CD4-positive, alpha-beta memory T cell (primary cell): ENCODE measurements at regions not wholly inside any gene's neighbourhood (a gene's known extent, or its start where the extent isn't known, plus 50 kb on each side); places are given as distances from the start of the nearest gene placed in this dataset.
"Not testable (repeated sequence)": the region's sequence is repeated elsewhere in the genome, so short reads cannot be mapped to it uniquely, and the experiment has no call there.

Experiments
- CTCF ChIA-PET: fragments of 350-600 bp; sonication (Branson Sonifier 250); formaldehyde crosslinking; loops from one replicate; lab custom pipeline; 2021; ENCODE audit warnings: inconsistent platforms; ENCODE audit not compliant: partially characterized antibody; lab: Charles Lee
- POLR2A ChIA-PET: fragments of 350-600 bp; sonication (Branson Sonifier 250); formaldehyde crosslinking; loops from one replicate; lab custom pipeline; 2021; ENCODE audit not compliant: partially characterized antibody; lab: Charles Lee
- DNase-seq, 5 donors: peaks; one replicate each; pipeline versions ENCODE4 v3.0.0 to v3.0.0-alpha.2; 2020 to 2022; ENCODE audit warnings: mixed read lengths in 1 of 5
- H3K27ac ChIP-seq: one replicate; pipeline ENCODE4 v1.7.0; 2013; ENCODE audit warnings: low read depth, low read length
- H3K27me3 ChIP-seq: 2 replicates; pipeline ENCODE4 v1.7.0; 2013; ENCODE audit warnings: mild to moderate bottlenecking, low read length, moderate library complexity; ENCODE audit not compliant: insufficient read depth
- H3K36me3 ChIP-seq: 2 replicates; pipeline ENCODE4 v1.7.0; 2013; ENCODE audit warnings: mild to moderate bottlenecking, low read length, moderate library complexity; ENCODE audit not compliant: insufficient read depth
- H3K4me1 ChIP-seq: 2 replicates; pipeline ENCODE4 v1.7.0; 2013; ENCODE audit warnings: mild to moderate bottlenecking, low read length, moderate library complexity; ENCODE audit not compliant: insufficient read depth
- H3K4me3 ChIP-seq, 2 donors: one replicate each; pipeline ENCODE4 v1.7.0; 2013; ENCODE audit warnings: low read length in 2 of 2, mild to moderate bottlenecking in 1 of 2
- H3K9me3 ChIP-seq, 2 donors: one replicate each; pipeline ENCODE4 v1.7.0; 2013; ENCODE audit warnings: low read length in 2 of 2, control low read depth in 1 of 2; ENCODE audit not compliant: control insufficient read depth in 1 of 2
- H3K27ac Mint-ChIP-seq, 7 donors: one replicate each; pipeline ENCODE4 v1.8.0; 2020 to 2021; ENCODE audit warnings: mixed read lengths in 7 of 7, mild to moderate bottlenecking in 6 of 7, inconsistent platforms in 3 of 7, moderate library complexity in 3 of 7
- H3K27me3 Mint-ChIP-seq, 2 donors: one replicate each; pipeline ENCODE4 v1.8.0; 2020 to 2021; ENCODE audit warnings: mixed read lengths in 2 of 2
- H3K36me3 Mint-ChIP-seq, 2 donors: one replicate each; pipeline ENCODE4 v1.8.0; 2020 to 2021; ENCODE audit warnings: mixed read lengths in 2 of 2, inconsistent platforms in 1 of 2, mild to moderate bottlenecking in 1 of 2
- H3K4me1 Mint-ChIP-seq, 4 donors: one replicate each; pipeline ENCODE4 v1.8.0; 2020 to 2021; ENCODE audit warnings: mixed read lengths in 4 of 4, mild to moderate bottlenecking in 1 of 4
- H3K4me3 Mint-ChIP-seq, 8 donors: one replicate each; pipeline ENCODE4 v1.8.0; 2020 to 2021; ENCODE audit warnings: mixed read lengths in 8 of 8, mild to moderate bottlenecking in 7 of 8, moderate library complexity in 6 of 8, inconsistent platforms in 3 of 8
- H3K9me3 Mint-ChIP-seq, 8 donors: one replicate each; pipeline ENCODE4 v1.8.0; 2020 to 2021; ENCODE audit warnings: mixed read lengths in 8 of 8, mild to moderate bottlenecking in 5 of 8, inconsistent platforms in 3 of 8, moderate library complexity in 1 of 8
- intact Hi-C: fragments of 100-400 bp; cut with micrococcal nuclease; formaldehyde crosslinking; loops from one replicate; pipeline ENCODE4 v1.15.1; 2023

- POLR2A ChIA-PET: no interaction called here
- CTCF ChIA-PET: no interaction called here
- Histone ChIP-seq H3K27me3 (no peaks in the 10 kb centered on the region), H3K4me1 (no peaks in the 10 kb centered on the region), H3K9me3 (no peaks in the 10 kb centered on the region), H3K4me3 (no peak overlapping the region), H3K27ac (no peak overlapping the region), H3K36me3 (no peaks in the 10 kb centered on the region)
- no peak for DNase-seq
- no peaks in the 10 kb centered on the region for H3K4me1 Mint-ChIP-seq
- intact Hi-C loops: no loop called here
- peaks cover 1 to 14% of the 10 kb centered on the region in 2 donors for H3K27me3 Mint-ChIP-seq
- no peak overlapping the region for H3K4me3 Mint-ChIP-seq
- H3K9me3 Mint-ChIP-seq: peaks cover 0 to 2% (median 0%) of the 10 kb centered on the region in 8 donors
- no peaks in the 10 kb centered on the region for H3K36me3 Mint-ChIP-seq
- no peak overlapping the region for H3K27ac Mint-ChIP-seq
Observed at GRCh38 chr9:135403733-135404450, 75.7 kb upstream of the PPP1R26 start.

- Histone ChIP-seq H3K27me3 (no peaks in the 10 kb centered on the region), H3K36me3 (no peaks in the 10 kb centered on the region), H3K4me1 (no peaks in the 10 kb centered on the region), H3K9me3 (no peaks in the 10 kb centered on the region), H3K4me3 (no peak overlapping the region), H3K27ac (no peak overlapping the region)
- Mint-ChIP-seq H3K9me3 (peaks cover 0 to 2% (median 0%) of the 10 kb centered on the region in 8 donors), H3K27ac (no peak overlapping the region), H3K36me3 (no peaks in the 10 kb centered on the region), H3K27me3 (peaks cover 1 to 14% of the 10 kb centered on the region in 2 donors), H3K4me1 (no peaks in the 10 kb centered on the region), H3K4me3 (no peak overlapping the region)
- DNase-seq: no peak
- intact Hi-C loops: no loop called here
- CTCF ChIA-PET: no interaction called here
- POLR2A ChIA-PET: no interaction called here
Observed at GRCh38 chr9:135404451-135405144, 75.0 kb upstream of the PPP1R26 start.

GRCh38 chr9:135405145-135405464 is 74.5 kb upstream of the PPP1R26 start:
- H3K4me3 ChIP-seq, H3K27ac ChIP-seq, H3K27ac Mint-ChIP-seq, H3K36me3 Mint-ChIP-seq, H3K4me3 Mint-ChIP-seq, H3K4me1 ChIP-seq, H3K4me1 Mint-ChIP-seq, intact Hi-C loops, DNase-seq, H3K9me3 Mint-ChIP-seq, H3K27me3 ChIP-seq, H3K36me3 ChIP-seq, H3K9me3 ChIP-seq, CTCF ChIA-PET, POLR2A ChIA-PET: not testable (repeated sequence)
- H3K27me3 Mint-ChIP-seq: peaks cover 3 to 14% of the 10 kb centered on the region in 2 donors

- Histone ChIP-seq H3K9me3 (no peaks in the 10 kb centered on the region), H3K36me3 (no peaks in the 10 kb centered on the region), H3K4me1 (no peaks in the 10 kb centered on the region), H3K27ac (no peak overlapping the region), H3K27me3 (no peaks in the 10 kb centered on the region), H3K4me3 (no peak overlapping the region)
- CTCF ChIA-PET: no interaction called here
- no peak for DNase-seq
- Mint-ChIP-seq H3K4me3 (no peak overlapping the region), H3K27me3 (peaks cover 2 to 11% of the 10 kb centered on the region in 2 donors), H3K36me3 (no peaks in the 10 kb centered on the region), H3K4me1 (no peaks in the 10 kb centered on the region), H3K27ac (no peak overlapping the region), H3K9me3 (peaks cover 0 to 2% (median 0%) of the 10 kb centered on the region in 8 donors)
- POLR2A ChIA-PET: no interaction called here
- intact Hi-C loops: no loop called here
Observed at GRCh38 chr9:135408476-135409254, 70.9 kb upstream of the PPP1R26 start.

- no peak overlapping the region for H3K27ac Mint-ChIP-seq
- no peak for DNase-seq
- Histone ChIP-seq H3K36me3 (no peaks in the 10 kb centered on the region), H3K27me3 (no peaks in the 10 kb centered on the region), H3K4me1 (no peaks in the 10 kb centered on the region), H3K9me3 (no peaks in the 10 kb centered on the region), H3K27ac (no peak overlapping the region), H3K4me3 (no peak overlapping the region)
- intact Hi-C loops: no loop called here
- H3K27me3 Mint-ChIP-seq: peaks cover 2 to 11% of the 10 kb centered on the region in 2 donors
- ChIA-PET POLR2A (no interaction called here), CTCF (interaction anchor here (2.1 kb wide), 1 partner anchor 11 kb away, joined by 4 read pairs; no protein-coding TSS in a partner anchor)
- peaks cover 0 to 2% (median 0%) of the 10 kb centered on the region in 8 donors for H3K9me3 Mint-ChIP-seq
- H3K4me3 Mint-ChIP-seq: no peak overlapping the region
- no peaks in the 10 kb centered on the region for H3K4me1 Mint-ChIP-seq
- no peaks in the 10 kb centered on the region for H3K36me3 Mint-ChIP-seq
Observed at GRCh38 chr9:135409286-135410200, 70.0 kb upstream of the PPP1R26 start.

- no peak overlapping the region for H3K4me3 Mint-ChIP-seq
- peaks cover 0 to 2% (median 0%) of the 10 kb centered on the region in 8 donors for H3K9me3 Mint-ChIP-seq
- Histone ChIP-seq H3K4me3 (no peak overlapping the region), H3K27me3 (no peaks in the 10 kb centered on the region), H3K9me3 (no peaks in the 10 kb centered on the region), H3K27ac (no peak overlapping the region), H3K4me1 (no peaks in the 10 kb centered on the region), H3K36me3 (no peaks in the 10 kb centered on the region)
- DNase-seq: no peak
- POLR2A ChIA-PET: no interaction called here
- intact Hi-C loops: no loop called here
- no peaks in the 10 kb centered on the region for H3K4me1 Mint-ChIP-seq
- CTCF ChIA-PET: interaction anchor here (2.1 kb wide), 1 partner anchor 12 kb away, joined by 4 read pairs; no protein-coding TSS in a partner anchor
- H3K36me3 Mint-ChIP-seq: no peaks in the 10 kb centered on the region
- H3K27me3 Mint-ChIP-seq: peaks cover 2 to 11% of the 10 kb centered on the region in 2 donors
- no peak overlapping the region for H3K27ac Mint-ChIP-seq
Observed at GRCh38 chr9:135410421-135410820, 69.2 kb upstream of the PPP1R26 start.
